ENCODE measurements at regions not wholly inside any gene's neighbourhood (a gene's known extent, or its start where the extent isn't known, plus 50 kb on each side); places are given as distances from the start of the nearest gene placed in this dataset.

DNA sequence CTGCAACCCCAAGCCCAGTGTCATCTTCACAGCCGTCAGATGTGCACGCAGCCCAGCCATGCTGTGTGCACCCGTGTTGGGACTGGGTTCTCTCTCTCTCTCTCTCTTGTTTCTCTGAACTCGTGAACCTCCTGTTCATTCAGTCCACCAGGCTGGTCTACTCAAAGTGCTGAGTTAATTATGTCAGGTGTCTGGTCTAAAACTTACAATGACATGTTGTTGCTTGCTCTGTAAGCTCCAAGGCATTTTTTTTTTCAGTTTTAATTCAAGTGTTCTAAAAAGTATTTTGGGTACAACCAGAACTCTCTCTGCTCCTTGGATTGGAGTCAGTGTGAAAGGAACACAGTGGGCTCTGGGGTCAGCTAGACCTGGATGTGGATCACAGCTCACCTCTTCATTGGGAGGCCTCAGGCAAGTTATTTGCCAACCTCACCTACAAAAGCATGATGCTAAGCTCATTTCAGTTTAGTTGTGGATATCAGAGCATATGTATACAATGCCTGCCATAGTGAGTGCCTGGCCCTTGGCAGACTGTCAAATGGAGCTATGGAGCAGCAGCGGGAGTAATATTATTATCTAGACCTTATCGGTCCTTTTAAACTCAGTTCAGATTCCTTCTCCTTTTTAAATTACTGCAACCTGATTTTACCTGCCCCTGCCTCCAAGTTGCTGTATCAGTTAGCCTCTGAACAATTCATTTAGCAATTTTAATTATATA is 59.5 kb downstream of the PLEKHG1 start:
- H3K36me3 ChIP-seq (ENCODE audit: control insufficient read depth, insufficient read depth, low read length): no peaks in the 10 kb centered on the region
- DNase-seq (ENCODE audit: low read depth): no peak
- no peak for TF ChIP-seq CTCF (IDR thresholded peaks at IDR 0.05; ENCODE audit: insufficient read depth, low read length, poor library complexity, severe bottlenecking)
- no peak overlapping the region for H3K4me3 ChIP-seq (ENCODE audit: low read depth, low read length)
- H3K27me3 ChIP-seq (ENCODE audit: control insufficient read depth, insufficient read depth, low read length): no peaks in the 10 kb centered on the region

GRCh38 chr6:150661216-150662007 is 61.7 kb downstream of the PLEKHG1 start:
- Histone ChIP-seq H3K4me3 (ENCODE audit: low read depth, low read length) (no peak overlapping the region), H3K27me3 (ENCODE audit: control insufficient read depth, insufficient read depth, low read length) (no peaks in the 10 kb centered on the region), H3K36me3 (ENCODE audit: control insufficient read depth, insufficient read depth, low read length) (no peaks in the 10 kb centered on the region)
- DNase-seq (ENCODE audit: low read depth): no peak
- TF ChIP-seq CTCF (IDR thresholded peaks at IDR 0.05; ENCODE audit: insufficient read depth, low read length, poor library complexity, severe bottlenecking): no peak

DNA sequence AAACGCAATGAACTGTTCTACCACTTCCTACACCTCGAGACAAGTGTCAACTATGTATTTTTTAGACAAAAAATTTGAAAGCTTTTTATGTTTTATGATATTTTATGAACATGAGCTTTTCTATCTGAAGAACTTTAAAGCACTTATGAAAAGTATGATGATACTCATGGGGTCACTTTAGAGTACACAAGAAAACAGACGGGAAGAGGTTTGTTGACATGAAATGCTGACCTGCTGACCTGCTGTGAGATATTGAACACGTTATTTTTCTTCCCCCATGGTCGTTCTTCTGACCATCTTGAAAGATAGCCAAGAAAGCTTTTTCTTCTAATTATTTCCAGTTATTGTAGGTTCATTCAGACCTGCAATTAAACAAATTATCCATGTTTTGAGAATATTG is 63.1 kb downstream of the PLEKHG1 start:
- Histone ChIP-seq H3K27me3 (ENCODE audit: control insufficient read depth, insufficient read depth, low read length) (no peaks in the 10 kb centered on the region), H3K36me3 (ENCODE audit: control insufficient read depth, insufficient read depth, low read length) (no peaks in the 10 kb centered on the region), H3K4me3 (ENCODE audit: low read depth, low read length) (no peak overlapping the region)
- DNase-seq (ENCODE audit: low read depth): no peak
- TF ChIP-seq CTCF (IDR thresholded peaks at IDR 0.05; ENCODE audit: insufficient read depth, low read length, poor library complexity, severe bottlenecking): no peak

DNA sequence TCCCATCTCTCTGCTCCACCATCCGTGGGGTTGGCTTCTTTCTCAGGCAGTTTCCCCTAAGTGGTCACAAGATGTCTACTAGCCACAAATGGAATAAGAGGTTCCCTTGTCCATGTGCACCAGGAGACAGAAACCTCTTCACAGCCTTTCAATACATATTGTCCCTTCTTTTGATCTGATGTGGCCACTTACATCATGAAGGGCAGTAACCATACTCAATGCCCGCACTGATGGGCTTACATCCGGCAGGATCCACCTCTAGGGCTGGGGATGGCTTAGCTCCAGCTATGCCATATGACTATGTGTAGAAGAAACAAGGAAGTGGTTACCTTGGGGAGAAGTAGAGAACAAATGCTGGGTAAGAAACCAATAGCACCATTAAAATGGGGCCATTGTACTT is 64.4 kb downstream of the PLEKHG1 start:
- Histone ChIP-seq H3K36me3 (ENCODE audit: control insufficient read depth, insufficient read depth, low read length) (no peaks in the 10 kb centered on the region), H3K27me3 (ENCODE audit: control insufficient read depth, insufficient read depth, low read length) (no peaks in the 10 kb centered on the region), H3K4me3 (ENCODE audit: low read depth, low read length) (no peak overlapping the region)
- no peak for DNase-seq (ENCODE audit: low read depth)
- no peak for TF ChIP-seq CTCF (IDR thresholded peaks at IDR 0.05; ENCODE audit: insufficient read depth, low read length, poor library complexity, severe bottlenecking)

GRCh38 chr6:150666071-150666470 is 66.4 kb downstream of the PLEKHG1 start:
- no peaks in the 10 kb centered on the region for H3K27me3 ChIP-seq (ENCODE audit: control insufficient read depth, insufficient read depth, low read length)
- H3K4me3 ChIP-seq (ENCODE audit: low read depth, low read length): no peak overlapping the region
- H3K36me3 ChIP-seq (ENCODE audit: control insufficient read depth, insufficient read depth, low read length): no peaks in the 10 kb centered on the region
- TF ChIP-seq CTCF (IDR thresholded peaks at IDR 0.05; ENCODE audit: insufficient read depth, low read length, poor library complexity, severe bottlenecking): no peak
- DNase-seq (ENCODE audit: low read depth): no peak

Data from kidney epithelial cell (primary cell).